ENCODE measurements at regions not wholly inside any gene's neighbourhood (a gene's known extent, or its start where the extent isn't known, plus 50 kb on each side); places are given as distances from the start of the nearest gene placed in this dataset.

GRCh38 chr2:66813525-66813924, 378.6 kb downstream of the MEIS1 start:
- TF ChIP-seq CTCF (IDR thresholded peaks at IDR 0.05; ENCODE audit: low read length), result no peak
- TF ChIP-seq EZH2 (optimal IDR thresholded peaks at IDR 0.05; ENCODE audit: low read depth, low read length), result no peak
- no peak for TF ChIP-seq EZH2phosphoT487 (IDR thresholded peaks at IDR 0.05; ENCODE audit: low read length)

All from MM.1S (cell line).